Colonic mucosa (tissue), 4 donors: ENCODE measurements at regions not wholly inside any gene's neighbourhood (a gene's known extent, or its start where the extent isn't known, plus 50 kb on each side); places are given as distances from the start of the nearest gene placed in this dataset.
"Not testable (repeated sequence)": the region's sequence is repeated elsewhere in the genome, so short reads cannot be mapped to it uniquely, and the experiment has no call there.

Source experiments
- DNase-seq: peaks from one replicate; pipeline ENCODE4 v3.0.0-alpha.2; 2020
- H3K27ac ChIP-seq: fragments of 200-600 bp; one replicate; pipeline ENCODE4 v1.8.0; 2021
- H3K27me3 ChIP-seq: fragments of 200-600 bp; one replicate; pipeline ENCODE4 v1.8.0; 2021
- H3K36me3 ChIP-seq: fragments of 200-600 bp; one replicate; pipeline ENCODE4 v1.8.0; 2021
- H3K4me1 ChIP-seq: fragments of 200-600 bp; one replicate; pipeline ENCODE4 v1.8.0; 2021; ENCODE audit warnings: mild to moderate bottlenecking
- H3K4me3 ChIP-seq: fragments of 200-600 bp; one replicate; pipeline ENCODE4 v1.8.0; 2021
- H3K9ac ChIP-seq, 2 donors: one replicate each; pipeline ENCODE4 v1.7.0; 2013; ENCODE audit warnings: control low read depth in 2 of 2, low read depth in 2 of 2, low read length in 2 of 2
- H3K9me3 ChIP-seq: fragments of 200-600 bp; one replicate; pipeline ENCODE4 v1.8.0; 2021
- CTCF ChIP-seq: fragments of 200-600 bp; IDR thresholded peaks from one replicate; pipeline ENCODE4 v1.8.0; 2022; ENCODE audit warnings: antibody characterized with exemption, mild to moderate bottlenecking
- intact Hi-C: fragments of 100-400 bp; cut with DNase I; formaldehyde crosslinking; loops from one replicate; pipeline ENCODE4 v1.14.1; 2022
- donor health status: healthy.
- donor health status: DM: no; HTN: no; CAD: no.
- donor health status: DM: no; HTN: no; CAD: no.

GRCh38 chr11:81192516-81192915 lies 1541.1 kb downstream of the FAM181B start:
- intact Hi-C loops = no loop called here
- no peaks in the 10 kb centered on the region for H3K36me3 ChIP-seq
- no peak overlapping the region for H3K27ac ChIP-seq
- TF ChIP-seq CTCF = no peak
- H3K4me1 ChIP-seq = no peaks in the 10 kb centered on the region
- no peaks in the 10 kb centered on the region for H3K9me3 ChIP-seq
- no peak overlapping the region for H3K9ac ChIP-seq
- no peak for DNase-seq
- H3K4me3 ChIP-seq = no peak overlapping the region
- no peaks in the 10 kb centered on the region for H3K27me3 ChIP-seq

- intact Hi-C loops = no loop called here
- Histone ChIP-seq H3K9ac (no peak overlapping the region), H3K4me1 (no peaks in the 10 kb centered on the region), H3K36me3 (no peaks in the 10 kb centered on the region), H3K27me3 (no peaks in the 10 kb centered on the region), H3K27ac (no peak overlapping the region), H3K4me3 (no peak overlapping the region), H3K9me3 (no peaks in the 10 kb centered on the region)
- TF ChIP-seq CTCF = no peak
- DNase-seq = no peak
Observed at GRCh38 chr11:81190546-81190945, 1543.1 kb downstream of the FAM181B start.

- H3K36me3 ChIP-seq, H3K4me1 ChIP-seq, intact Hi-C loops, H3K27me3 ChIP-seq, H3K27ac ChIP-seq, H3K9me3 ChIP-seq, DNase-seq, H3K4me3 ChIP-seq, H3K9ac ChIP-seq: not testable (repeated sequence)
Observed at GRCh38 chr11:81187033-81187432, 1546.6 kb downstream of the FAM181B start.

GRCh38 chr11:81174646-81175330 lies 1558.9 kb downstream of the FAM181B start:
- H3K36me3 ChIP-seq = no peaks in the 10 kb centered on the region
- no peak overlapping the region for H3K4me3 ChIP-seq
- H3K27me3 ChIP-seq = no peaks in the 10 kb centered on the region
- intact Hi-C loops = no loop called here
- H3K9me3 ChIP-seq = no peaks in the 10 kb centered on the region
- H3K9ac ChIP-seq = no peak overlapping the region
- H3K4me1 ChIP-seq = no peaks in the 10 kb centered on the region
- no peak for DNase-seq
- H3K27ac ChIP-seq = no peak overlapping the region
- no peak for TF ChIP-seq CTCF

- intact Hi-C loops = no loop called here
- no peak for TF ChIP-seq CTCF
- H3K9me3 ChIP-seq = no peaks in the 10 kb centered on the region
- no peaks in the 10 kb centered on the region for H3K36me3 ChIP-seq
- H3K27ac ChIP-seq = no peak overlapping the region
- H3K9ac ChIP-seq = no peak overlapping the region
- no peak for DNase-seq
- H3K4me1 ChIP-seq = no peaks in the 10 kb centered on the region
- H3K4me3 ChIP-seq = no peak overlapping the region
- no peaks in the 10 kb centered on the region for H3K27me3 ChIP-seq
Observed at GRCh38 chr11:81165164-81165563, 1568.5 kb downstream of the FAM181B start.

GRCh38 chr11:81159900-81160299 lies 1573.8 kb downstream of the FAM181B start:
- Histone ChIP-seq H3K36me3 (no peaks in the 10 kb centered on the region), H3K4me3 (no peak overlapping the region), H3K9ac (no peak overlapping the region), H3K4me1 (no peaks in the 10 kb centered on the region), H3K27ac (no peak overlapping the region), H3K9me3 (no peaks in the 10 kb centered on the region), H3K27me3 (no peaks in the 10 kb centered on the region)
- TF ChIP-seq CTCF = no peak
- intact Hi-C loops = no loop called here
- DNase-seq = no peak
